Choroid plexus epithelial cell (primary cell): ENCODE measurements at regions not wholly inside any gene's neighbourhood (a gene's known extent, or its start where the extent isn't known, plus 50 kb on each side); places are given as distances from the start of the nearest gene placed in this dataset.

Source experiments
- DNase-seq: peaks from one replicate; pipeline ENCODE4 v3.0.0-alpha.2; 2010; ENCODE audit warnings: low read depth
- H3K4me3 ChIP-seq: 2 replicates; pipeline ENCODE4 v1.5.1; 2011; ENCODE audit warnings: low read depth, mild to moderate bottlenecking, control low read depth, low read length, moderate library complexity
- CTCF ChIP-seq: conservative IDR thresholded peaks from 2 replicates; pipeline ENCODE4 v1.5.1; 2011; ENCODE audit warnings: low read depth, mild to moderate bottlenecking, control low read depth, inconsistent platforms, low read length, moderate library complexity

GRCh38 chr14:44657696-44658388 lies 150.8 kb upstream of the FSCB start:
- DNase-seq, result peak; percentile 1
- TF ChIP-seq CTCF, result no peak
- no peak overlapping the region for H3K4me3 ChIP-seq

- H3K4me3 ChIP-seq, result no peak overlapping the region
- DNase-seq, result no peak
- no peak for TF ChIP-seq CTCF
Measured at GRCh38 chr14:44657203-44657602, 150.1 kb upstream of the FSCB start.

GRCh38 chr14:44654591-44654990 lies 147.5 kb upstream of the FSCB start:
- TF ChIP-seq CTCF, result no peak

GRCh38 chr14:44653641-44654040 lies 146.6 kb upstream of the FSCB start:
- no peak for DNase-seq
- no peak for TF ChIP-seq CTCF
- H3K4me3 ChIP-seq, result no peak overlapping the region

More at GRCh38 chr14:44654591-44654990, 147.5 kb upstream of the FSCB start:
- no peak for DNase-seq
- no peak overlapping the region for H3K4me3 ChIP-seq

- no peak for TF ChIP-seq CTCF
- DNase-seq, result no peak
- no peak overlapping the region for H3K4me3 ChIP-seq
Measured at GRCh38 chr14:44652640-44653039, 145.6 kb upstream of the FSCB start.

GRCh38 chr14:44649061-44649460 lies 142.0 kb upstream of the FSCB start:
- no peak for TF ChIP-seq CTCF
- H3K4me3 ChIP-seq, result no peak overlapping the region
- DNase-seq, result no peak

GRCh38 chr14:44640416-44640815 lies 133.3 kb upstream of the FSCB start:
- DNase-seq, result no peak
- TF ChIP-seq CTCF, result no peak
- no peak overlapping the region for H3K4me3 ChIP-seq
